OCI-LY3 (cell line): ENCODE measurements at regions not wholly inside any gene's neighbourhood (a gene's known extent, or its start where the extent isn't known, plus 50 kb on each side); places are given as distances from the start of the nearest gene placed in this dataset.

ENCODE experiments used
- H2AFZ ChIP-seq: fragments of 200-600, 300-600 bp; shearing (Covaris generic); 2 replicates; pipeline ENCODE4 v1.6.0; 2014; ENCODE audit warnings: antibody characterized with exemption, low read depth, low read length
- H3K27ac ChIP-seq: fragments of 200-600, 300-600 bp; sonication (generic); 2 replicates; pipeline ENCODE4 v1.5.1; 2014; ENCODE audit warnings: mild to moderate bottlenecking, low read length, moderate library complexity, mixed read lengths
- H3K27me3 ChIP-seq: fragments of 200-600, 300-600 bp; sonication (generic); 2 replicates; pipeline ENCODE4 v1.6.1; 2014; ENCODE audit warnings: low read depth, low read length, mixed read lengths
- H3K36me3 ChIP-seq: fragments of 200-600, 300-600 bp; sonication (generic); replicated peaks from 2 replicates; pipeline ENCODE3; 2014; ENCODE audit warnings: low read depth, low read length, mixed read lengths
- H3K4me1 ChIP-seq: fragments of 300-600, 200-600 bp; sonication (generic); 2 replicates; pipeline ENCODE4 v1.6.1; 2014; ENCODE audit warnings: low read length, mixed read lengths
- H3K4me2 ChIP-seq: fragments of 200-600, 300-600 bp; sonication (generic); 2 replicates; pipeline ENCODE4 v1.6.1; 2014; ENCODE audit warnings: low read length, mixed read lengths
- H3K4me3 ChIP-seq: fragments of 300-600, 200-600 bp; sonication (generic); 2 replicates; pipeline ENCODE4 v1.5.1; 2014; ENCODE audit warnings: antibody characterized with exemption, mild to moderate bottlenecking, low read length, moderate library complexity
- H3K79me2 ChIP-seq: fragments of 300-600, 200-600 bp; shearing (Covaris generic); 2 replicates; pipeline ENCODE4 v1.6.1; 2014; ENCODE audit warnings: mild to moderate bottlenecking, low read length, mixed read lengths
- H3K9ac ChIP-seq: fragments of 300-600, 200-600 bp; shearing (Covaris generic); 2 replicates; pipeline ENCODE4 v1.6.0; 2014; ENCODE audit warnings: mild to moderate bottlenecking, low read length, moderate library complexity
- H3K9me3 ChIP-seq: fragments of 200-600, 300-600 bp; shearing (Covaris generic); 2 replicates; pipeline ENCODE4 v1.6.1; 2014; ENCODE audit warnings: low read length, mixed read lengths; ENCODE audit not compliant: insufficient read depth
- H4K20me1 ChIP-seq: fragments of 200-600, 300-600 bp; sonication (generic); 2 replicates; pipeline ENCODE4 v1.6.1; 2016; ENCODE audit warnings: low read length, mixed read lengths; ENCODE audit not compliant: insufficient read depth
- EZH2phosphoT487 ChIP-seq: fragments of 200-600 bp; shearing (Covaris generic); IDR thresholded peaks from 2 replicates; pipeline ENCODE4 v1.6.1; 2018; ENCODE audit warnings: antibody characterized with exemption, mixed run types, low read depth
- TF ChIP-seq, protein P1 (sequence below): fragments of 200-600, 300-600 bp; sonication (generic); IDR thresholded peaks from 2 replicates; pipeline ENCODE4 v1.5.1; 2014; ENCODE audit warnings: antibody characterized with exemption, low read length, low read depth

DNA sequence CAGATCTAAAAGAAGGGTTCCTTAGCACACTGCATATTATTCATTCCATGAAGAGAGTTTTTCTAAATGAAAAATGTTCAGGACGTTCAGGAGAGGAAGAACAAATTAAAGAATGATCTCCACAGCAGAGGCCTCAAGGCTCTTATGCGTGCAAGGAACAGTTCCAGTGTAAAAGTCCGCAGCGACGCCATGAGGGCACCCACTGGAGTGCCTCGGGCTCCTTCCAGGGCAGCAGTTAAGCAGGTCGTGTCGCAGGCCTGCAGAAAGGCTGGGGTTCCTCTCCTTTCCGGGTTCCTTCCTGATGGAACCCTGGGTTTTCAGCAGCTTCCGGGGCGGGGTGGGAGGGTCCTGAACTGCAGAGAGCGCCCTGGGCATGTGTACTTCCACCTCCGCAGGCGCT is 87.1 kb upstream of the SELENOP start:
- Histone ChIP-seq H3K9ac (no peak overlapping the region), H3K79me2 (no peaks in the 10 kb centered on the region), H3K36me3 (no peaks in the 10 kb centered on the region), H3K4me2 (no peak overlapping the region), H3K9me3 (no peaks in the 10 kb centered on the region), H2AFZ (no peak overlapping the region), H3K4me3 (no peak overlapping the region), H3K27me3 (no peaks in the 10 kb centered on the region), H4K20me1 (no peaks in the 10 kb centered on the region), H3K4me1 (no peaks in the 10 kb centered on the region), H3K27ac (no peak overlapping the region)
- TF ChIP-seq EZH2phosphoT487, result no peak
- TF ChIP-seq, protein P1, sequence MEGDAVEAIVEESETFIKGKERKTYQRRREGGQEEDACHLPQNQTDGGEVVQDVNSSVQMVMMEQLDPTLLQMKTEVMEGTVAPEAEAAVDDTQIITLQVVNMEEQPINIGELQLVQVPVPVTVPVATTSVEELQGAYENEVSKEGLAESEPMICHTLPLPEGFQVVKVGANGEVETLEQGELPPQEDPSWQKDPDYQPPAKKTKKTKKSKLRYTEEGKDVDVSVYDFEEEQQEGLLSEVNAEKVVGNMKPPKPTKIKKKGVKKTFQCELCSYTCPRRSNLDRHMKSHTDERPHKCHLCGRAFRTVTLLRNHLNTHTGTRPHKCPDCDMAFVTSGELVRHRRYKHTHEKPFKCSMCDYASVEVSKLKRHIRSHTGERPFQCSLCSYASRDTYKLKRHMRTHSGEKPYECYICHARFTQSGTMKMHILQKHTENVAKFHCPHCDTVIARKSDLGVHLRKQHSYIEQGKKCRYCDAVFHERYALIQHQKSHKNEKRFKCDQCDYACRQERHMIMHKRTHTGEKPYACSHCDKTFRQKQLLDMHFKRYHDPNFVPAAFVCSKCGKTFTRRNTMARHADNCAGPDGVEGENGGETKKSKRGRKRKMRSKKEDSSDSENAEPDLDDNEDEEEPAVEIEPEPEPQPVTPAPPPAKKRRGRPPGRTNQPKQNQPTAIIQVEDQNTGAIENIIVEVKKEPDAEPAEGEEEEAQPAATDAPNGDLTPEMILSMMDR, result no peak

DNA sequence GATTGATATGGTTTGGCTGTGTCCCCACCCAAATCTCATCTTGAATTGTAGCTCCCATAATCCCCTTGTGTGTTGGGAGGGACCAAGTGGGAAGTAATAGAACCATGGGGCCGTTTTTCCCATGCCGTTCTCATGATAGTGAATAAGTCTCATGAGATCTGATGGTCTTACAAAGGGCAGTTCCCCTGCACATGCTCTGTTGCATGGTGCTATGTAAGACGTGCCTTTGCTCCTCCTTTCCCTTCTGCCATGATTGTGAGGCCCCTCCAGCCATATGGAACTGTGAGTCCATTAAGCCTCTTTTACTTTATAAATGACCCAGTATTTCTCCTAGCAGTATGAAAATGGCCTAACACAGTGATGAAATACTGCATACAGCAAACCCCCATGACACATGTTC is 84.8 kb upstream of the SELENOP start:
- Histone ChIP-seq H3K36me3 (no peaks in the 10 kb centered on the region), H3K79me2 (no peaks in the 10 kb centered on the region), H3K4me3 (no peak overlapping the region), H3K4me2 (no peak overlapping the region), H3K9me3 (no peaks in the 10 kb centered on the region), H2AFZ (no peak overlapping the region), H4K20me1 (no peaks in the 10 kb centered on the region), H3K27me3 (no peaks in the 10 kb centered on the region), H3K4me1 (no peaks in the 10 kb centered on the region), H3K27ac (no peak overlapping the region), H3K9ac (no peak overlapping the region)
- TF ChIP-seq, protein P1, result no peak
- no peak for TF ChIP-seq EZH2phosphoT487

DNA sequence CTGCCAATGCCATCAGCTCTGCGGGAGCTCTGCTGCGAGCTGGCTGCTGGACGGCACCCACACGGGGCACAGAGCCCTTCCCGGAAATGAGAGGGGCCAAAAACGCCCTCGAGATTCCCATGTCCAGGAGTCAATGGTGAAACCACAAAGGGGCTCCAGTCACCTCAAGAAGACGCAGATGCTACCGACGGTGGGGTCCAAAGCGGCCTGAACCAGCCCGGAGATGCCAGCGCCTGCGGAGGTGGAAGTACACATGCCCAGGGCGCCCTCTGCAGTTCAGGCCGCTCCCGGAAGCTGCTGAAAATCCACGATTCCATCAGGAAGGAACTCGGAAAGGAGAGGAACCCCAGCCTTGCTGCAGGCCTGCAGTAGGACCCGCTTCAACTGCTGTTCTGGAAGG is 82.4 kb upstream of the SELENOP start:
- H3K79me2 ChIP-seq, result no peaks in the 10 kb centered on the region
- H3K27ac ChIP-seq, result no peak overlapping the region
- H3K4me2 ChIP-seq, result no peak overlapping the region
- no peaks in the 10 kb centered on the region for H3K36me3 ChIP-seq
- no peak overlapping the region for H3K9ac ChIP-seq
- no peaks in the 10 kb centered on the region for H4K20me1 ChIP-seq
- no peaks in the 10 kb centered on the region for H3K27me3 ChIP-seq
- H3K4me1 ChIP-seq, result no peaks in the 10 kb centered on the region
- TF ChIP-seq, protein P1, result no peak
- no peak for TF ChIP-seq EZH2phosphoT487
- no peaks in the 10 kb centered on the region for H3K9me3 ChIP-seq
- no peak overlapping the region for H2AFZ ChIP-seq
- H3K4me3 ChIP-seq, result no peak overlapping the region

DNA sequence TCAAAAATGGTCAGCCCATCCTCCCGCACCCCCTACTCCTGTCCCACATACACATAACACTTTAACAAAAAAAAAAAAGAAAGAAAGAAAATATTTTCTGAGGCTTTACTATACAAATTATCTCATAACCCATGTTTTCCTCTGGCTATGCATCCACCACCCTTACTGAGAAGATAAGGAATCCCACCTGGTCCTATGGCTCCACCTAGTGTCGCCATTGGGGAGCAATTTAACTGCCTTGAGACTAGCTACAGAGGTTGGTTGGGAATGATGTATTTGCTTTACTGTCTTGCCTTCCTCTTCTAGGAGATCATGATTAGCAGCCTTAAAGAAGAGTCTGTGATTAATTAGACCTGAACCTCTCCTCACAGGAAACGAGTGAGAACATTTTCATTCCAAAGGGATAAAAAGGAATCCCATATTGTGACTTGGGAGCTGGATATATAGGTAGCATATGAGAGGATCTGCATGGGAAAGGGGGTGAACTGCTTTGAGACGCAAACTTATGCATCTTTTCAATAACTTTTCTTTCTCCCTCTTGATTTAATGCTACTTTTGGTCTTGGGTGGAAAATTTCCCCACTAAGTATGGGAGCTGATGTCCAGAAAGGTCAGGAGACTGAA is 77.7 kb upstream of the SELENOP start:
- no peak overlapping the region for H3K27ac ChIP-seq
- H3K4me2 ChIP-seq, result no peak overlapping the region
- H3K9ac ChIP-seq, result no peak overlapping the region
- no peaks in the 10 kb centered on the region for H3K79me2 ChIP-seq
- H2AFZ ChIP-seq, result no peak overlapping the region
- H3K4me1 ChIP-seq, result no peaks in the 10 kb centered on the region
- H4K20me1 ChIP-seq, result no peaks in the 10 kb centered on the region
- H3K27me3 ChIP-seq, result peaks cover 5% of the 10 kb centered on the region; the same call in 1 of the 2 replicates
- H3K36me3 ChIP-seq, result no peaks in the 10 kb centered on the region
- H3K9me3 ChIP-seq, result no peaks in the 10 kb centered on the region
- no peak for TF ChIP-seq EZH2phosphoT487
- TF ChIP-seq, protein P1, result peak; percentile 70
- H3K4me3 ChIP-seq, result no peak overlapping the region
